G401 (cell line): ENCODE measurements at regions not wholly inside any gene's neighbourhood (a gene's known extent, or its start where the extent isn't known, plus 50 kb on each side); places are given as distances from the start of the nearest gene placed in this dataset.

Experiments used
- DNase-seq: peaks from one replicate; pipeline ENCODE4 v3.0.0-alpha.2; 2015; ENCODE audit warnings: low spot score
- in situ Hi-C: cut with HindIII; loops from 2 replicates; pipeline ENCODE4 v1.10.0; 2016; ENCODE audit warnings: low sequenced_read_pairs, mixed read lengths

- in situ Hi-C loops = no loop called here
- DNase-seq = no peak
These were observed 1361.4 kb upstream of the GBE1 start for GRCh38 chr3:83122774-83123350.

DNA sequence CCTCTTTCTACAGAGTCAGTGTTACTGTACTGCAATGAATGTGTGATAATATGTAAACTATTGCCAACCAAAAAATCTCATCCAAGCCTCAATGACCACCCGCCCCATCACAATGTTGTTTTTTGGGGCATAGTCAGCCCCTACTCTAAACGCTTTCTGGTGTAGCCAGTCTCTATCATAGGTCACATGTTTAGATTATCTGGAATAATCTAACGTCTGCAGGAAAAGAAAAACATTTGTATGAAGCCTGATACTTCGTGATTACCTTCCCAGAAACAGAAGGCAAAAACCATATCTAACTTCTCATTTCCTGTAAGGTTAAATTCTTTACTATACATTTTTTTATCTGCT, 1331.8 kb upstream of the GBE1 start:
- in situ Hi-C loops = no loop called here
- no peak for DNase-seq

GRCh38 chr3:83092521-83093221, 1331.2 kb upstream of the GBE1 start:
- in situ Hi-C loops = no loop called here
- no peak for DNase-seq

- in situ Hi-C loops = no loop called here
These were observed 1314.6 kb upstream of the GBE1 start for GRCh38 chr3:83076041-83076440.

DNA sequence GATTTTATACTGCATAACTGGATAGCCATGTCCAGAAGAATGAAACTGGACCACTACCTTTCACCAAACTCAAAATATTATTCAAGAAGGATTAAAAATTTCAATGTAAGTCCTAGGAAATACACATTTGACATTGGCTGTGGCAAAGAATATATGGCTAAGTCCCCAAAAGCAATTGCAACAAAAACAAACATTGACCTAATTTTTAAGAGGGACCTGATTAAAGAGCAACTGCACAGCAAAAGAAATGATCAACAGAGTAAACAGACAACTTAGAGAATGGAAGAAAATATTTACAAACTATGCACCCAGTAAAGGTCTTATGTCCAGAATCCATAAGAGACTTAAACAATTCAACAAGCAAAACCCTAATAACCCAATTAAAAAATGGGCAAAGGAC, 1313.0 kb upstream of the GBE1 start:
- no peak for DNase-seq
- in situ Hi-C loops = no loop called here

More at GRCh38 chr3:83076041-83076440, 1314.6 kb upstream of the GBE1 start:
- DNase-seq = no peak

- no peak for DNase-seq
- in situ Hi-C loops = no loop called here
These were observed 1304.5 kb upstream of the GBE1 start for GRCh38 chr3:83065851-83066460.

GRCh38 chr3:83063446-83063845, 1302.0 kb upstream of the GBE1 start:
- DNase-seq = no peak
- in situ Hi-C loops = no loop called here

DNA sequence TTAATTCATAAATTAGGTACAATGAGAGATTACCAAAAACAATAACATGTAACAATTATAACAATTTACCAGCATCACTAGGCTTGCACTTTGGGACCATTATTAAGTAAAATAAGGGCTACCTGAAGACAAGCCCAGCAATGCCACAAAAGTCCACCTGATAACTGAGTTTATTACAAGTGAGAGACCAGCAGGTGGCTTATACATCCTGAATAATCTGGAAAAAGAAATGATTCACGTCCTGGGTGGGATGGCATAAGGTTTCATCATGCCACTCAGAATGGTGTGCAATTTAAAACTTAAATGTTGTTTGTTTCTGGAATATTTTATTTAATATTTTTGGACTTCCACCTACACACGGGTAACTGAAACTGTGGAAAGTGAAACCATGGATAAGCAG, 1287.1 kb upstream of the GBE1 start:
- DNase-seq = no peak
- in situ Hi-C loops = no loop called here

DNA sequence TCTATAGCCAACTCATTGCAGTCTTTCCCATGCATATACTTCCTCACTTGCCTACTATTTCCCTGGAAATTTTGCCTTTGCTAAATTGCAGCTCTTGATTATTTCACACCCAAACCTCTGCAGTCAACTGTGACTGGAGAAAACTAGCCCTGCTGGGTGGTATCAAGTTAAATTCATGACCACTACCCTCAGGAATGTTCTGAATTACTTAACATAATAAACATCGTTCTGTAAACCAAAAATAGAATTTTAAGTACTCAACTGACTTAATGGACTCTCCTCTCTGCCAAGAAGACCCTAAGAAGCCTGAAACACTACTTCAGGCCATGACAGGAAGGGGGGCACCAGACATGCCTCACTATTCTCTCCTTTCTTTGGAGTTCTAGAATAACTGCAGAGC, 1278.0 kb upstream of the GBE1 start:
- in situ Hi-C loops = no loop called here
- no peak for DNase-seq

GRCh38 chr3:83035704-83036010, 1274.2 kb upstream of the GBE1 start:
- in situ Hi-C loops = no loop called here
- no peak for DNase-seq

GRCh38 chr3:83034806-83035703, 1273.6 kb upstream of the GBE1 start:
- DNase-seq = no peak
- in situ Hi-C loops = no loop called here

- in situ Hi-C loops = no loop called here
- no peak for DNase-seq
These were observed 1271.7 kb upstream of the GBE1 start for GRCh38 chr3:83033133-83033532.

DNA sequence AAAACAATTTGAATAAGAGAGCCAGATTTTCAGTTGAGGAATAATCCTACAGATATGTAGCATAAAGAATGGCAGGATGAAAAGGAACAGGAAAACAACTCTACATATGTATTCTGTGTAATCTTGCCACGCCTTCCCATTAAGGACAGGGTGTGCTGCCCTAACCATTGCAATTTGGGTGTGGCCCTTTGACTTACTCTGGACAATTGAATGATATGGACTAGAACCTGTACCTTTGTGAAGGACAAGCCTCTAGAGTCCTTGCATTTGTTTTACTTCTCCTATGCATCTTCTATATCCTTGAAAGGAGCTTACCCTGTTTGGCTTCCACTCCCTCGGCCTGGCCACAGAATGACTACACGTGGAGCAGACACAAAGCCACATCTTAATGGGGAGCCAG, 1261.6 kb upstream of the GBE1 start:
- in situ Hi-C loops = no loop called here
- no peak for DNase-seq

GRCh38 chr3:83011481-83011880, 1250.0 kb upstream of the GBE1 start:
- in situ Hi-C loops = no loop called here
- no peak for DNase-seq

DNA sequence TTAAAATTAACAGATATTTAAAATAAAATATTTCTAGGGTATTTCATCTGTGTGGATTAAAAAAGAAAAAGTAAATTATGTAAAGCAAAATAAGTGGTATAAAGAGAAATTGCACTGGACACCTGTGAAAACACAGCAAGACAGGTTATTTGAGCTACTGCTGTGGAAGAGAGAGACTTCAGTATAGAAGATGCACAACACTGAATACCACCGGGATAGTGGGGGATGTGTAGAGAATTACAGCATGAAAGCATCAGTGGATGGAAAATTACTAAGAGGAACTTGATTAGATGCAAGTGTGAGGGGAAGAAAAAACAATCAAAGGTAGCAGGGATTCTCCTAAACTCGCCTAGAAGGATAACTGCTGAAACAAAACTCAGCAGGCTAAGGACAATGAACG, 1242.5 kb upstream of the GBE1 start:
- in situ Hi-C loops = no loop called here
- DNase-seq = no peak

GRCh38 chr3:83002869-83003445, 1241.5 kb upstream of the GBE1 start:
- in situ Hi-C loops = no loop called here

GRCh38 chr3:82999777-83000176, 1238.3 kb upstream of the GBE1 start:
- in situ Hi-C loops = no loop called here
- no peak for DNase-seq

More at GRCh38 chr3:83002869-83003445, 1241.5 kb upstream of the GBE1 start:
- DNase-seq = no peak

- DNase-seq = no peak
- in situ Hi-C loops = no loop called here
These were observed 1216.9 kb upstream of the GBE1 start for GRCh38 chr3:82978368-82978767.

DNA sequence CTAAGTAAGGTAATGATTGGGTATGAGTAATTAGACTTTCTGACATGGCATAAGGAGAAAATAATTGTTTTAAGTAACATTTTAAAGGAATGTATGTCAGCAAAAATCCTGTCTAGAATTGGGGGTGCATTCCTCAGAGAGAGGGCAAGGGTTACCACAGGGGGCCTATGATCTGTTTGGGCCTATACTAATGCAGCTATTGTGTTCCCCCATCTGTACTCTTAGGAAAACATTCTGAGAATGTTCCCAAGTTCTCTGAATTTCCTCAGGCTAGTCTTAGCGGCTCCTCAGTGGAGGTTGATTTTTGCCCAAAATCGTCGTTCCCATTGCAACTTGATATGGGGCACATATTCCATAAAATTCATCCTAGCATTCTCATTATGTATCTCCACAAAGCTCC, 1216.4 kb upstream of the GBE1 start:
- no peak for DNase-seq
- in situ Hi-C loops = no loop called here

- in situ Hi-C loops = no loop called here
- no peak for DNase-seq
These were observed 1212.3 kb upstream of the GBE1 start for GRCh38 chr3:82973791-82974190.
